Smooth muscle cell (in vitro differentiated cells): ENCODE measurements at regions not wholly inside any gene's neighbourhood (a gene's known extent, or its start where the extent isn't known, plus 50 kb on each side); places are given as distances from the start of the nearest gene placed in this dataset.
"Not testable (repeated sequence)": the region's sequence is repeated elsewhere in the genome, so short reads cannot be mapped to it uniquely, and the experiment has no call there.

Experiments used
- DNase-seq: peaks from one replicate; lab custom pipeline; 2025; ENCODE audit not compliant: unreplicated experiment; lab: John Stamatoyannopoulos, UW
- H2AFZ ChIP-seq: fragments of 200-600 bp; sonication (generic); 2 replicates; pipeline ENCODE4 v1.6.0; 2016; ENCODE audit warnings: antibody characterized with exemption, low read depth, mild to moderate bottlenecking
- H3F3A ChIP-seq: fragments of 200-600 bp; sonication (generic); 2 replicates; pipeline ENCODE4 v1.6.0; 2017; ENCODE audit warnings: antibody characterized with exemption, low read depth
- H3K27ac ChIP-seq: fragments of 200-600 bp; sonication (generic); 2 replicates; pipeline ENCODE4 v1.5.1; 2016; ENCODE audit warnings: low read depth, mild to moderate bottlenecking
- H3K27me3 ChIP-seq: fragments of 200-600 bp; sonication (generic); 2 replicates; pipeline ENCODE4 v1.6.1; 2016; ENCODE audit warnings: low read depth, mild to moderate bottlenecking
- H3K36me3 ChIP-seq: fragments of 200-600 bp; sonication (generic); 2 replicates; pipeline ENCODE4 v1.5.1; 2016; ENCODE audit warnings: low read depth
- H3K4me1 ChIP-seq: fragments of 200-600 bp; sonication (generic); 2 replicates; pipeline ENCODE4 v1.5.1; 2016; ENCODE audit warnings: low read depth
- H3K4me2 ChIP-seq: fragments of 200-600 bp; sonication (generic); 2 replicates; pipeline ENCODE4 v1.6.0; 2016; ENCODE audit warnings: mild to moderate bottlenecking
- H3K4me3 ChIP-seq: fragments of 200-600 bp; sonication (generic); 2 replicates; pipeline ENCODE4 v1.5.1; 2016; ENCODE audit warnings: mild to moderate bottlenecking
- H3K79me2 ChIP-seq: fragments of 200-600 bp; sonication (generic); 2 replicates; pipeline ENCODE4 v1.6.0; 2016; ENCODE audit warnings: low read depth, mild to moderate bottlenecking
- H3K9ac ChIP-seq: fragments of 200-600 bp; sonication (generic); 2 replicates; pipeline ENCODE4 v1.6.0; 2016; ENCODE audit warnings: low read depth
- H3K9me3 ChIP-seq: fragments of 200-600 bp; sonication (generic); replicated peaks from 2 replicates; pipeline ENCODE4 v1.5.1; 2016; ENCODE audit warnings: low read depth
- H4K20me1 ChIP-seq: fragments of 200-600 bp; sonication (generic); 2 replicates; pipeline ENCODE4 v1.6.0; 2016; ENCODE audit warnings: low read depth
- CTCF ChIP-seq: fragments of 200-600 bp; sonication (generic); IDR thresholded peaks from 2 replicates; pipeline ENCODE4 v1.5.1; 2017; ENCODE audit warnings: borderline replicate concordance, mild to moderate bottlenecking, antibody characterized with exemption; ENCODE audit not compliant: insufficient read depth, poor library complexity, severe bottlenecking
- WGBS: methylation state at CpG from one replicate; pipeline ENCODE4 v1.1.7; 2016; ENCODE audit warnings: low lambda C conversion rate; 5-methylcytosine and 5-hydroxymethylcytosine counted together

- Histone ChIP-seq H3F3A (no peaks in the 10 kb centered on the region), H3K9ac (no peak overlapping the region), H3K27me3 (no peaks in the 10 kb centered on the region), H2AFZ (no peak overlapping the region), H3K4me1 (no peaks in the 10 kb centered on the region), H3K4me3 (no peak overlapping the region), H3K4me2 (no peak overlapping the region), H3K79me2 (no peaks in the 10 kb centered on the region), H3K27ac (no peak overlapping the region), H3K9me3 (no peaks in the 10 kb centered on the region), H4K20me1 (no peaks in the 10 kb centered on the region), H3K36me3 (no peaks in the 10 kb centered on the region)
- TF ChIP-seq CTCF = no peak
- DNase-seq = no peak
- 77% methylated on average over 4 of the region's 4 CpGs for WGBS
Observed at GRCh38 chr5:29460971-29461559, 1732.4 kb upstream of the CDH6 start.

- not testable (repeated sequence) for H3K27ac ChIP-seq, H3K9me3 ChIP-seq, H3K4me2 ChIP-seq, H3F3A ChIP-seq, H3K36me3 ChIP-seq, H3K79me2 ChIP-seq, H3K27me3 ChIP-seq, H2AFZ ChIP-seq, H3K4me3 ChIP-seq, H4K20me1 ChIP-seq, H3K9ac ChIP-seq, H3K4me1 ChIP-seq, DNase-seq
- 86% methylated on average over 1 of the region's 1 CpG for WGBS
Observed at GRCh38 chr5:29451004-29451403, 1742.5 kb upstream of the CDH6 start.

DNA sequence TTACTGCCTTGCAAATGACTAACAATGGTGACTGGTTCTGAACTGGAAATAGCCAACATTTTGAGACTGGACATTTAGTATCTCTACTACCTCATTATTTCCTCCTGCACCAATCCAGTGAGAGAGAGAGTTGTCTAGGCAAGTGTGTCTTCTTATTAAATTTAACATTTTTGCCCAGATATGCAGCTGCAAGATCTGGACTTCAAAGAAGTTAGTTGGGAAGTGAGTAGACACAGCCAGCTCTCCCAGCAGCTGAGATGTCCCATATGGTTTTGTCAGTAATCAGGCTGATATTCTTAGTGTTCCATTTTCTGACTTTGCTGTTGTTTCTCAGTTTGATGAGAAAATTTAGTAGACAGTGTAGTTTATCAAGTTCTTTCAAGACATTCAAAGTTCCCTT lies 1778.8 kb upstream of the CDH6 start:
- no peaks in the 10 kb centered on the region for H3K79me2 ChIP-seq
- TF ChIP-seq CTCF = no peak

GRCh38 chr5:29412979-29413378 lies 1780.5 kb upstream of the CDH6 start:
- H3K9ac ChIP-seq = no peak overlapping the region
- H4K20me1 ChIP-seq = no peaks in the 10 kb centered on the region
- H3K27ac ChIP-seq = no peak overlapping the region
- no peak for TF ChIP-seq CTCF
- no peak overlapping the region for H3K4me2 ChIP-seq
- no peaks in the 10 kb centered on the region for H3K9me3 ChIP-seq
- H3K4me1 ChIP-seq = no peaks in the 10 kb centered on the region
- H3K36me3 ChIP-seq = no peaks in the 10 kb centered on the region
- no peaks in the 10 kb centered on the region for H3K79me2 ChIP-seq
- H3F3A ChIP-seq = no peaks in the 10 kb centered on the region
- no peak for DNase-seq
- H3K4me3 ChIP-seq = no peak overlapping the region
- no peak overlapping the region for H2AFZ ChIP-seq
- H3K27me3 ChIP-seq = no peaks in the 10 kb centered on the region
- WGBS = 70% methylated on average over 1 of the region's 1 CpG

More for the DNA sequence above, 1778.8 kb upstream of the CDH6 start:
- Histone ChIP-seq H3K9me3 (no peaks in the 10 kb centered on the region), H2AFZ (no peak overlapping the region), H3K9ac (no peak overlapping the region), H3K36me3 (no peaks in the 10 kb centered on the region), H4K20me1 (no peaks in the 10 kb centered on the region), H3K4me2 (no peak overlapping the region), H3F3A (no peaks in the 10 kb centered on the region), H3K27me3 (no peaks in the 10 kb centered on the region), H3K4me1 (no peaks in the 10 kb centered on the region), H3K27ac (no peak overlapping the region), H3K4me3 (no peak overlapping the region)
- DNase-seq = no peak
